Fibroblast of villous mesenchyme (primary cell): ENCODE measurements at regions not wholly inside any gene's neighbourhood (a gene's known extent, or its start where the extent isn't known, plus 50 kb on each side); places are given as distances from the start of the nearest gene placed in this dataset.

Experiments
- DNase-seq: peaks from one replicate; pipeline ENCODE4 v3.0.0-alpha.2; 2010; ENCODE audit warnings: low read depth
- H3K4me3 ChIP-seq: 2 replicates; pipeline ENCODE4 v1.5.1; 2011; ENCODE audit warnings: low read depth, mild to moderate bottlenecking, low read length
- TF ChIP-seq, protein P1 (sequence below): IDR thresholded peaks from 2 replicates; pipeline ENCODE4 v1.5.1; 2012; ENCODE audit warnings: low read depth, mild to moderate bottlenecking, low read length; ENCODE audit not compliant: insufficient read depth

DNA sequence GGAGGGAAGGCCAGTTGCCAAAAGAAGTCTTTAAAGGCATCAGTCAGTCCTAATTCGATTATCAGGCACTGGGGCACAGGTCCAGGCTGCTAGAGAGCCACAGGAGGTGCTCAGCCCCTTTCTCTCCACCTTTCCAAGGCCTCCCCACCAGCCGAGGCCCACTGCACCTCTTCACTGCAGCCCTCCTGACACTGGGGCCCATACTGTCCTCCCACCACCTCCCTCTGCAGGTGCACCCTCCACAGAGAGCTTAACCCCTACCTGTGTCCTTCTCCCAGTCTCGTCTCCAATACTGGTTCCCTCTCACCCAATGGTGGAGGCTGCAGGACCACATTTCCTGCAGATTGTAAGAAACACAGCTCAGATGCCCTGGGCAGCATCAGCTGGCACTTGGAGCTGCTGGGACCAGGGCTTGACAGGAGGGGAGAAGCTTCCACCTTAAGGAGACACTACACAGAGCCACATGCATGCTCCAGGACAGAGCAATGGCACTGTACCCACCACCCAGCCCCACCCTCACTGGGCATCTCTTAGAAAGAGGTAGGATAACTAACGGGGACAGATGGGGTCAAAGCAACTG, 81.6 kb upstream of the PRR20G start:
- TF ChIP-seq, protein P1, sequence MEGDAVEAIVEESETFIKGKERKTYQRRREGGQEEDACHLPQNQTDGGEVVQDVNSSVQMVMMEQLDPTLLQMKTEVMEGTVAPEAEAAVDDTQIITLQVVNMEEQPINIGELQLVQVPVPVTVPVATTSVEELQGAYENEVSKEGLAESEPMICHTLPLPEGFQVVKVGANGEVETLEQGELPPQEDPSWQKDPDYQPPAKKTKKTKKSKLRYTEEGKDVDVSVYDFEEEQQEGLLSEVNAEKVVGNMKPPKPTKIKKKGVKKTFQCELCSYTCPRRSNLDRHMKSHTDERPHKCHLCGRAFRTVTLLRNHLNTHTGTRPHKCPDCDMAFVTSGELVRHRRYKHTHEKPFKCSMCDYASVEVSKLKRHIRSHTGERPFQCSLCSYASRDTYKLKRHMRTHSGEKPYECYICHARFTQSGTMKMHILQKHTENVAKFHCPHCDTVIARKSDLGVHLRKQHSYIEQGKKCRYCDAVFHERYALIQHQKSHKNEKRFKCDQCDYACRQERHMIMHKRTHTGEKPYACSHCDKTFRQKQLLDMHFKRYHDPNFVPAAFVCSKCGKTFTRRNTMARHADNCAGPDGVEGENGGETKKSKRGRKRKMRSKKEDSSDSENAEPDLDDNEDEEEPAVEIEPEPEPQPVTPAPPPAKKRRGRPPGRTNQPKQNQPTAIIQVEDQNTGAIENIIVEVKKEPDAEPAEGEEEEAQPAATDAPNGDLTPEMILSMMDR = no peak
- DNase-seq = no peak

DNA sequence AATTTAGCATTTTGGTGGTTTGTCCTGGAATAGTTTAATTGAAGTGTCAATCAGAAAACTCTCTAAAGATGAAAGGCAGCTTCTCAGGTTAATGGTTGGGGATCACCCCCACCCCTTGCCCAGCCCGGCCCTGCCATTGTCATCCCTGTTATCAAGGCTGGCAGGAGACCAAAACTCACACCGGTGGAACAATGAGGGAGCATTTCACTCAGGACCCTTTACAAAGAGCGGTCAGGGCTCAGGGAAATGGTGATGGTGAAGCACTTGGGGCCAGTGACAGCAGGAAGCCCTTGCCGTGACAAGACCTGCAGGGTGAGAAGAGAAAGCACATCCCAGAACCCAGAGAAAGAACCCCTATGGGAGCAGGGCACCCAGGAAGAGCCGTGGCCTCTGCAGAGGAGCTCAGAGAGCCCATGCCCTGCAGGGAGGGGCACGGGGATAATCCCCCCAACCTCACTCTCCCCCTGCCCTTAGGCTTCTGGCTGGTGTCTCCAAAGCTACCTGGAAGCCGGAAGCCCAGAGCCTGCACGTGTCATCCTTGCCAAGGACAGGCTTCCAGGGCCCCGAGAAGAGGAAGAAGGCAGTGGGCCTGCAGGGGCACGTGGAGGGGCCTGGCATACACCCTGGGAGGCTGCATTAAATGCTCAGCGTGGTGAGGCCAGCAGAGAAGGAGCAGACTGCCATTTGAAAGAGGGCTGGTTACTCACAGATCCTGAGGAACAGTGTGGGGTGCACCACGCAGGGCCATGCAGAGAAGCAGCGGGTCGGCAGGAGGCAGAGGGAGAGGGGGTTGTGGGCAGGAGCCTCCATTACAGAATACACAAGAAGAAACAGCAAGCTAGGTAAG, 80.6 kb upstream of the PRR20G start:
- DNase-seq = no peak
- H3K4me3 ChIP-seq = no peak overlapping the region
- TF ChIP-seq, protein P1 = no peak

More for the DNA sequence above, 81.6 kb upstream of the PRR20G start:
- H3K4me3 ChIP-seq = no peak overlapping the region

- no peak for DNase-seq
- no peak overlapping the region for H3K4me3 ChIP-seq
- TF ChIP-seq, protein P1 = no peak
Measured at GRCh38 chr3:127367593-127367992, 79.7 kb upstream of the PRR20G start.

DNA sequence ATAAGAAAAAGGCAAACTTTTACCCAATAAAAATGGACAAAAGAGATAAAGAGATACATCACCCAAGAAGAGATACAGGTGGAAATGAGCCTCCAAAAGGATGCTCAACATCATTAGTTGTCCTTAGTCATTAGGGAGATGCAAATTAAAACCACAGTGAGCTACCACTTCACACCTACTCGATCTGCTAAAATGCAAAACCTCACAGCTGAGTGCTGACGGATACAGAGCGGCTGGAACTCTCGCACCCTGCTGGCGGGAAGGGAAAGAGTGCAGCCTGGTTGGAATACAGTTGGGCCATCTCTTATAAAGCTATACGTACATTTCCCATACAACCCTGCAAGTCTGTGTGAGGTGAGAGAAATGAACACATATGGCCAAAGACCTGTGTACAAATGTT, 78.5 kb upstream of the PRR20G start:
- TF ChIP-seq, protein P1 = peak; percentile 11
- no peak overlapping the region for H3K4me3 ChIP-seq
- no peak for DNase-seq

GRCh38 chr3:127365163-127365798, 77.4 kb upstream of the PRR20G start:
- TF ChIP-seq, protein P1 = no peak
- DNase-seq = no peak
- no peak overlapping the region for H3K4me3 ChIP-seq

GRCh38 chr3:127363891-127364290, 76.0 kb upstream of the PRR20G start:
- DNase-seq = no peak
- no peak overlapping the region for H3K4me3 ChIP-seq
- TF ChIP-seq, protein P1 = no peak
